ENCODE measurements at regions not wholly inside any gene's neighbourhood (a gene's known extent, or its start where the extent isn't known, plus 50 kb on each side); places are given as distances from the start of the nearest gene placed in this dataset.
"Not testable (repeated sequence)": the region's sequence is repeated elsewhere in the genome, so short reads cannot be mapped to it uniquely, and the experiment has no call there.

GRCh38 chr3:153789380-153789779 lies 331.8 kb upstream of the ARHGEF26 start:
- Mint-ChIP-seq H3K4me1 (ENCODE audit: low read depth) (no peaks in the 10 kb centered on the region), H3K27ac (no peak overlapping the region), H3K27me3 (peaks cover 13% of the 10 kb centered on the region), H3K4me3 (no peak overlapping the region), H3K9me3 (peaks cover 3% of the 10 kb centered on the region), H3K36me3 (ENCODE audit: low read depth) (no peaks in the 10 kb centered on the region)
- DNase-seq, result no peak

- H3K4me1 Mint-ChIP-seq (ENCODE audit: low read depth); H3K4me3 Mint-ChIP-seq; DNase-seq; H3K27ac Mint-ChIP-seq; H3K36me3 Mint-ChIP-seq (ENCODE audit: low read depth); H3K9me3 Mint-ChIP-seq: not testable (repeated sequence)
- peaks cover 16% of the 10 kb centered on the region for H3K27me3 Mint-ChIP-seq
Measured at GRCh38 chr3:153797056-153797455, 324.1 kb upstream of the ARHGEF26 start.

- H3K27ac Mint-ChIP-seq, result no peak overlapping the region
- no peaks in the 10 kb centered on the region for H3K9me3 Mint-ChIP-seq
- no peaks in the 10 kb centered on the region for H3K4me1 Mint-ChIP-seq (ENCODE audit: low read depth)
- DNase-seq, result no peak
- H3K36me3 Mint-ChIP-seq (ENCODE audit: low read depth), result no peaks in the 10 kb centered on the region
- H3K27me3 Mint-ChIP-seq, result peaks cover 11% of the 10 kb centered on the region
- H3K4me3 Mint-ChIP-seq, result no peak overlapping the region
Measured at GRCh38 chr3:153809097-153809496, 312.1 kb upstream of the ARHGEF26 start.

- Mint-ChIP-seq H3K4me1 (ENCODE audit: low read depth) (peaks cover 2% of the 10 kb centered on the region), H3K27me3 (peaks cover 3% of the 10 kb centered on the region), H3K27ac (no peak overlapping the region), H3K36me3 (ENCODE audit: low read depth) (no peaks in the 10 kb centered on the region), H3K4me3 (no peak overlapping the region), H3K9me3 (no peaks in the 10 kb centered on the region)
- no peak for DNase-seq
Measured at GRCh38 chr3:153818338-153818737, 302.9 kb upstream of the ARHGEF26 start.

- no peak overlapping the region for H3K27ac Mint-ChIP-seq
- peaks cover 3% of the 10 kb centered on the region for H3K27me3 Mint-ChIP-seq
- H3K4me3 Mint-ChIP-seq, result no peak overlapping the region
- H3K9me3 Mint-ChIP-seq, result no peaks in the 10 kb centered on the region
- peaks cover 2% of the 10 kb centered on the region for H3K4me1 Mint-ChIP-seq (ENCODE audit: low read depth)
- no peaks in the 10 kb centered on the region for H3K36me3 Mint-ChIP-seq (ENCODE audit: low read depth)
- no peak for DNase-seq
Measured at GRCh38 chr3:153820035-153820434, 301.2 kb upstream of the ARHGEF26 start.

GRCh38 chr3:153828346-153828745 lies 292.8 kb upstream of the ARHGEF26 start:
- not testable (repeated sequence) for H3K27ac Mint-ChIP-seq; DNase-seq; H3K27me3 Mint-ChIP-seq; H3K4me1 Mint-ChIP-seq (ENCODE audit: low read depth); H3K36me3 Mint-ChIP-seq (ENCODE audit: low read depth); H3K4me3 Mint-ChIP-seq; H3K9me3 Mint-ChIP-seq

- Mint-ChIP-seq H3K36me3 (ENCODE audit: low read depth) (no peaks in the 10 kb centered on the region), H3K9me3 (no peaks in the 10 kb centered on the region), H3K27ac (peak overlapping the region; percentile 57), H3K4me3 (no peak overlapping the region), H3K4me1 (ENCODE audit: low read depth) (peaks cover 9% of the 10 kb centered on the region), H3K27me3 (peaks cover 6% of the 10 kb centered on the region)
- DNase-seq, result no peak
Measured at GRCh38 chr3:153829606-153830170, 291.5 kb upstream of the ARHGEF26 start.

GRCh38 chr3:153830552-153830951 lies 290.6 kb upstream of the ARHGEF26 start:
- DNase-seq, result no peak
- Mint-ChIP-seq H3K4me1 (ENCODE audit: low read depth) (peaks cover 9% of the 10 kb centered on the region), H3K27ac (no peak overlapping the region), H3K9me3 (no peaks in the 10 kb centered on the region), H3K4me3 (no peak overlapping the region), H3K27me3 (peaks cover 6% of the 10 kb centered on the region), H3K36me3 (ENCODE audit: low read depth) (no peaks in the 10 kb centered on the region)

- Mint-ChIP-seq H3K27me3 (peaks cover 12% of the 10 kb centered on the region), H3K4me1 (ENCODE audit: low read depth) (no peaks in the 10 kb centered on the region), H3K4me3 (no peak overlapping the region), H3K27ac (no peak overlapping the region), H3K36me3 (ENCODE audit: low read depth) (no peaks in the 10 kb centered on the region), H3K9me3 (no peaks in the 10 kb centered on the region)
- no peak for DNase-seq
Measured at GRCh38 chr3:153835540-153835939, 285.6 kb upstream of the ARHGEF26 start.

- Mint-ChIP-seq H3K36me3 (ENCODE audit: low read depth) (no peaks in the 10 kb centered on the region), H3K4me1 (ENCODE audit: low read depth) (no peaks in the 10 kb centered on the region), H3K9me3 (peaks cover 2% of the 10 kb centered on the region), H3K27ac (no peak overlapping the region), H3K27me3 (peaks cover 15% of the 10 kb centered on the region), H3K4me3 (no peak overlapping the region)
- no peak for DNase-seq
Measured at GRCh38 chr3:153840487-153840886, 280.7 kb upstream of the ARHGEF26 start.

GRCh38 chr3:153843994-153844393 lies 277.2 kb upstream of the ARHGEF26 start:
- H3K27ac Mint-ChIP-seq, result no peak overlapping the region
- H3K27me3 Mint-ChIP-seq, result peaks cover 17% of the 10 kb centered on the region
- H3K4me1 Mint-ChIP-seq (ENCODE audit: low read depth), result no peaks in the 10 kb centered on the region

GRCh38 chr3:153845311-153845710 lies 275.9 kb upstream of the ARHGEF26 start:
- Mint-ChIP-seq H3K27me3 (peaks cover 16% of the 10 kb centered on the region), H3K4me1 (ENCODE audit: low read depth) (no peaks in the 10 kb centered on the region), H3K36me3 (ENCODE audit: low read depth) (no peaks in the 10 kb centered on the region), H3K9me3 (peaks cover 2% of the 10 kb centered on the region), H3K27ac (no peak overlapping the region), H3K4me3 (no peak overlapping the region)
- no peak for DNase-seq

More at GRCh38 chr3:153843994-153844393, 277.2 kb upstream of the ARHGEF26 start:
- Mint-ChIP-seq H3K9me3 (peaks cover 2% of the 10 kb centered on the region), H3K4me3 (no peak overlapping the region), H3K36me3 (ENCODE audit: low read depth) (no peaks in the 10 kb centered on the region)
- no peak for DNase-seq

GRCh38 chr3:153848702-153849101 lies 272.5 kb upstream of the ARHGEF26 start:
- H3K27ac Mint-ChIP-seq, result no peak overlapping the region
- no peak overlapping the region for H3K4me3 Mint-ChIP-seq
- no peak for DNase-seq
- peaks cover 9% of the 10 kb centered on the region for H3K27me3 Mint-ChIP-seq
- H3K9me3 Mint-ChIP-seq, result no peaks in the 10 kb centered on the region
- H3K4me1 Mint-ChIP-seq (ENCODE audit: low read depth), result no peaks in the 10 kb centered on the region
- H3K36me3 Mint-ChIP-seq (ENCODE audit: low read depth), result no peaks in the 10 kb centered on the region

- Mint-ChIP-seq H3K4me3 (no peak overlapping the region), H3K4me1 (ENCODE audit: low read depth) (no peaks in the 10 kb centered on the region), H3K27me3 (peaks cover 15% of the 10 kb centered on the region), H3K27ac (no peak overlapping the region), H3K9me3 (no peaks in the 10 kb centered on the region), H3K36me3 (ENCODE audit: low read depth) (no peaks in the 10 kb centered on the region)
- DNase-seq, result no peak
Measured at GRCh38 chr3:153852355-153852754, 268.8 kb upstream of the ARHGEF26 start.

GRCh38 chr3:153853163-153853562 lies 268.0 kb upstream of the ARHGEF26 start:
- no peaks in the 10 kb centered on the region for H3K9me3 Mint-ChIP-seq
- no peaks in the 10 kb centered on the region for H3K36me3 Mint-ChIP-seq (ENCODE audit: low read depth)
- no peak overlapping the region for H3K27ac Mint-ChIP-seq
- no peak overlapping the region for H3K4me3 Mint-ChIP-seq
- no peaks in the 10 kb centered on the region for H3K4me1 Mint-ChIP-seq (ENCODE audit: low read depth)
- H3K27me3 Mint-ChIP-seq, result peaks cover 12% of the 10 kb centered on the region
- no peak for DNase-seq

- no peak for DNase-seq
- H3K9me3 Mint-ChIP-seq, result no peaks in the 10 kb centered on the region
- H3K36me3 Mint-ChIP-seq (ENCODE audit: low read depth), result no peaks in the 10 kb centered on the region
- H3K27ac Mint-ChIP-seq, result no peak overlapping the region
- H3K4me1 Mint-ChIP-seq (ENCODE audit: low read depth), result no peaks in the 10 kb centered on the region
- H3K27me3 Mint-ChIP-seq, result peaks cover 12% of the 10 kb centered on the region
- no peak overlapping the region for H3K4me3 Mint-ChIP-seq
Measured at GRCh38 chr3:153855772-153856171, 265.4 kb upstream of the ARHGEF26 start.
